SK-N-SH (cell line): ENCODE measurements at regions not wholly inside any gene's neighbourhood (a gene's known extent, or its start where the extent isn't known, plus 50 kb on each side); places are given as distances from the start of the nearest gene placed in this dataset.

Experiments used
- CHD2 ChIP-seq: fragments of 150-350 bp; IDR thresholded peaks from 2 replicates; pipeline ENCODE4 v1.6.1; 2018; ENCODE audit warnings: low read length; ENCODE audit not compliant: partially characterized antibody
- CTCF ChIP-seq: fragments of 200-600 bp; sonication (generic); IDR thresholded peaks from 2 replicates; pipeline ENCODE4 v1.6.1; 2017; ENCODE audit warnings: antibody characterized with exemption, mild to moderate bottlenecking, moderate library complexity
- FOXM1 ChIP-seq: IDR thresholded peaks from 2 replicates; pipeline ENCODE4 v1.4.0; 2012; ENCODE audit warnings: low read depth, mild to moderate bottlenecking
- GABPA ChIP-seq: IDR thresholded peaks from 2 replicates; pipeline ENCODE4 v1.4.0; 2012; ENCODE audit warnings: low read depth, mild to moderate bottlenecking
- JUND ChIP-seq: IDR thresholded peaks from 2 replicates; pipeline ENCODE4 v1.4.0; 2012
- MAX ChIP-seq: IDR thresholded peaks from 2 replicates; pipeline ENCODE4 v1.4.0; 2012; ENCODE audit warnings: low read depth
- NFIC ChIP-seq: IDR thresholded peaks from 2 replicates; pipeline ENCODE4 v1.4.0; 2012; ENCODE audit warnings: borderline replicate concordance
- PBX3 ChIP-seq: IDR thresholded peaks from 2 replicates; pipeline ENCODE4; 2012
- POLR2AphosphoS5 ChIP-seq: IDR thresholded peaks from 2 replicates; pipeline ENCODE4 v1.6.1; 2012; ENCODE audit warnings: low read depth, low read length
- RFX5 ChIP-seq: IDR thresholded peaks from 2 replicates; pipeline ENCODE4 v1.6.1; 2012; ENCODE audit warnings: mild to moderate bottlenecking, improper control_type of control experiment, low read length
- SIN3A ChIP-seq: IDR thresholded peaks from 2 replicates; pipeline ENCODE4 v1.6.1; 2012; ENCODE audit warnings: low read depth, mild to moderate bottlenecking, low read length, moderate library complexity, borderline replicate concordance
- TAF1 ChIP-seq: IDR thresholded peaks from 2 replicates; pipeline ENCODE4 v1.6.1; 2012; ENCODE audit warnings: low read depth, mild to moderate bottlenecking, low read length, moderate library complexity, borderline replicate concordance

- TF ChIP-seq CHD2: no peak
- TF ChIP-seq CTCF: no peak
- no peak for TF ChIP-seq MAX
- no peak for TF ChIP-seq PBX3
- TF ChIP-seq POLR2AphosphoS5: no peak
- no peak for TF ChIP-seq FOXM1
- no peak for TF ChIP-seq NFIC
- TF ChIP-seq SIN3A: no peak
- no peak for TF ChIP-seq GABPA
- TF ChIP-seq JUND: no peak
- no peak for TF ChIP-seq RFX5
- no peak for TF ChIP-seq TAF1
Measured at GRCh38 chr2:143840601-143841000, 679.3 kb downstream of the ZEB2 start.
